PC-9 (cell line): ENCODE measurements at regions not wholly inside any gene's neighbourhood (a gene's known extent, or its start where the extent isn't known, plus 50 kb on each side); places are given as distances from the start of the nearest gene placed in this dataset.

Experiments
- EZH2 ChIP-seq: fragments of 200-600 bp; sonication (generic); IDR thresholded peaks from 2 replicates; pipeline ENCODE4 v1.8.0; 2017; ENCODE audit warnings: antibody characterized with exemption, low read depth
- TF ChIP-seq, protein P1 (sequence below): fragments of 200-600 bp; sonication (generic); conservative IDR thresholded peaks from 2 replicates; pipeline ENCODE4 v1.6.1; 2017; ENCODE audit warnings: mixed run types, antibody characterized with exemption, mild to moderate bottlenecking, moderate library complexity

- TF ChIP-seq, protein P1, sequence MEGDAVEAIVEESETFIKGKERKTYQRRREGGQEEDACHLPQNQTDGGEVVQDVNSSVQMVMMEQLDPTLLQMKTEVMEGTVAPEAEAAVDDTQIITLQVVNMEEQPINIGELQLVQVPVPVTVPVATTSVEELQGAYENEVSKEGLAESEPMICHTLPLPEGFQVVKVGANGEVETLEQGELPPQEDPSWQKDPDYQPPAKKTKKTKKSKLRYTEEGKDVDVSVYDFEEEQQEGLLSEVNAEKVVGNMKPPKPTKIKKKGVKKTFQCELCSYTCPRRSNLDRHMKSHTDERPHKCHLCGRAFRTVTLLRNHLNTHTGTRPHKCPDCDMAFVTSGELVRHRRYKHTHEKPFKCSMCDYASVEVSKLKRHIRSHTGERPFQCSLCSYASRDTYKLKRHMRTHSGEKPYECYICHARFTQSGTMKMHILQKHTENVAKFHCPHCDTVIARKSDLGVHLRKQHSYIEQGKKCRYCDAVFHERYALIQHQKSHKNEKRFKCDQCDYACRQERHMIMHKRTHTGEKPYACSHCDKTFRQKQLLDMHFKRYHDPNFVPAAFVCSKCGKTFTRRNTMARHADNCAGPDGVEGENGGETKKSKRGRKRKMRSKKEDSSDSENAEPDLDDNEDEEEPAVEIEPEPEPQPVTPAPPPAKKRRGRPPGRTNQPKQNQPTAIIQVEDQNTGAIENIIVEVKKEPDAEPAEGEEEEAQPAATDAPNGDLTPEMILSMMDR: no peak
- TF ChIP-seq EZH2: no peak
These were observed 518.5 kb downstream of the TENT5A start for GRCh38 chr6:81233990-81234389.
